ENCODE measurements at regions not wholly inside any gene's neighbourhood (a gene's known extent, or its start where the extent isn't known, plus 50 kb on each side); places are given as distances from the start of the nearest gene placed in this dataset.

- Histone ChIP-seq H3K4me3 (ENCODE audit: low read length in 3 of 3) (no peak overlapping the region), H3K9ac (ENCODE audit: low read length in 3 of 3) (no peak overlapping the region), H3K27ac (ENCODE audit: low read depth in 2 of 2, low read length in 2 of 2) (no peak overlapping the region), H3K4me1 (ENCODE audit: control insufficient read depth in 2 of 3, insufficient read depth in 2 of 3, low read depth in 1 of 3, low read length in 3 of 3) (no peaks in the 10 kb centered on the region), H3K9me3 (ENCODE audit: control insufficient read depth in 2 of 3, insufficient read depth in 1 of 3, low read length in 3 of 3) (peaks cover 0 to 3% (median 0%) of the 10 kb centered on the region in 3 donors), H3K36me3 (ENCODE audit: control insufficient read depth in 2 of 3, insufficient read depth in 3 of 3, low read length in 3 of 3) (no peaks in the 10 kb centered on the region), H3K27me3 (ENCODE audit: control insufficient read depth, insufficient read depth, low read length) (no peaks in the 10 kb centered on the region)
- DNase-seq (no peak), FAIRE-seq (no peak)
- intact Hi-C loops (cut with DNase I) = no loop called here
- no peak for TF ChIP-seq CTCF (IDR thresholded peaks at IDR 0.05; ENCODE audit: borderline replicate concordance, extremely low read depth, insufficient read depth)
Measured at GRCh38 chr7:109772161-109772560, 1202.5 kb downstream of the DNAJB9 start.

GRCh38 chr7:109782806-109783205, 1213.1 kb downstream of the DNAJB9 start:
- intact Hi-C loops (cut with DNase I) = no loop called here
- no peak for FAIRE-seq

GRCh38 chr7:109806548-109806947, 1236.9 kb downstream of the DNAJB9 start:
- no peaks in the 10 kb centered on the region for H3K9me3 ChIP-seq (ENCODE audit: control insufficient read depth in 2 of 3, insufficient read depth in 1 of 3, low read length in 3 of 3)
- TF ChIP-seq CTCF (IDR thresholded peaks at IDR 0.05; ENCODE audit: borderline replicate concordance, extremely low read depth, insufficient read depth) = no peak
- no peak for DNase-seq
- no peak overlapping the region for H3K9ac ChIP-seq (ENCODE audit: low read length in 3 of 3)
- no peaks in the 10 kb centered on the region for H3K36me3 ChIP-seq (ENCODE audit: control insufficient read depth in 2 of 3, insufficient read depth in 3 of 3, low read length in 3 of 3)
- no peak for FAIRE-seq
- no peaks in the 10 kb centered on the region for H3K4me1 ChIP-seq (ENCODE audit: control insufficient read depth in 2 of 3, insufficient read depth in 2 of 3, low read depth in 1 of 3, low read length in 3 of 3)
- H3K4me3 ChIP-seq (ENCODE audit: low read length in 3 of 3) = no peak overlapping the region
- H3K27ac ChIP-seq (ENCODE audit: low read depth in 2 of 2, low read length in 2 of 2) = no peak overlapping the region
- no peaks in the 10 kb centered on the region for H3K27me3 ChIP-seq (ENCODE audit: control insufficient read depth, insufficient read depth, low read length)
- intact Hi-C loops (cut with DNase I) = no loop called here

More at GRCh38 chr7:109782806-109783205, 1213.1 kb downstream of the DNAJB9 start:
- Histone ChIP-seq H3K9me3 (ENCODE audit: control insufficient read depth in 2 of 3, insufficient read depth in 1 of 3, low read length in 3 of 3) (no peaks in the 10 kb centered on the region), H3K9ac (ENCODE audit: low read length in 3 of 3) (no peak overlapping the region), H3K4me3 (ENCODE audit: low read length in 3 of 3) (no peak overlapping the region), H3K36me3 (ENCODE audit: control insufficient read depth in 2 of 3, insufficient read depth in 3 of 3, low read length in 3 of 3) (no peaks in the 10 kb centered on the region), H3K27me3 (ENCODE audit: control insufficient read depth, insufficient read depth, low read length) (no peaks in the 10 kb centered on the region), H3K27ac (ENCODE audit: low read depth in 2 of 2, low read length in 2 of 2) (no peak overlapping the region), H3K4me1 (ENCODE audit: control insufficient read depth in 2 of 3, insufficient read depth in 2 of 3, low read depth in 1 of 3, low read length in 3 of 3) (no peaks in the 10 kb centered on the region)
- TF ChIP-seq CTCF (IDR thresholded peaks at IDR 0.05; ENCODE audit: borderline replicate concordance, extremely low read depth, insufficient read depth) = no peak
- DNase-seq = no peak

GRCh38 chr7:109821156-109821555, 1251.5 kb downstream of the DNAJB9 start:
- TF ChIP-seq CTCF (IDR thresholded peaks at IDR 0.05; ENCODE audit: borderline replicate concordance, extremely low read depth, insufficient read depth) = no peak
- intact Hi-C loops (cut with DNase I) = no loop called here
- Histone ChIP-seq H3K9ac (ENCODE audit: low read length in 3 of 3) (no peak overlapping the region), H3K4me1 (ENCODE audit: control insufficient read depth in 2 of 3, insufficient read depth in 2 of 3, low read depth in 1 of 3, low read length in 3 of 3) (no peaks in the 10 kb centered on the region), H3K27ac (ENCODE audit: low read depth in 2 of 2, low read length in 2 of 2) (no peak overlapping the region), H3K36me3 (ENCODE audit: control insufficient read depth in 2 of 3, insufficient read depth in 3 of 3, low read length in 3 of 3) (no peaks in the 10 kb centered on the region), H3K9me3 (ENCODE audit: control insufficient read depth in 2 of 3, insufficient read depth in 1 of 3, low read length in 3 of 3) (no peaks in the 10 kb centered on the region), H3K27me3 (ENCODE audit: control insufficient read depth, insufficient read depth, low read length) (no peaks in the 10 kb centered on the region), H3K4me3 (ENCODE audit: low read length in 3 of 3) (no peak overlapping the region)
- FAIRE-seq (no peak), DNase-seq (no peak)
